ENCODE measurements at regions not wholly inside any gene's neighbourhood (a gene's known extent, or its start where the extent isn't known, plus 50 kb on each side); places are given as distances from the start of the nearest gene placed in this dataset.

GRCh38 chr9:90020276-90020871, 415.6 kb downstream of the GADD45G start (continued):
- no peak for TF ChIP-seq ZNF462 (CRISPR knock-in tag; IDR thresholded peaks at IDR 0.05)
- no peak for TF ChIP-seq EZH2 (IDR thresholded peaks at IDR 0.05; ENCODE audit: low read depth, unreplicated experiment)
- no peak for TF ChIP-seq CREB1 (CRISPR knock-in tag; IDR thresholded peaks at IDR 0.05; ENCODE audit: low read depth)

- H3K9me2 ChIP-seq (ENCODE audit: insufficient read depth): peaks cover 21% of the 10 kb centered on the region; the same call in 1 of the 2 replicates
- no peak overlapping the region for H3K4me3 ChIP-seq
- no peaks in the 10 kb centered on the region for H3K79me2 ChIP-seq (replicated peaks; ENCODE audit: insufficient read depth)
- ATAC-seq: no peak
- no peaks in the 10 kb centered on the region for H3K36me3 Mint-ChIP-seq (ENCODE audit: low read depth)
- H3K4me3 Mint-ChIP-seq: no peak overlapping the region
- H3K27ac Mint-ChIP-seq: no peak overlapping the region
- no peaks in the 10 kb centered on the region for H3K27me3 ChIP-seq (ENCODE audit: insufficient read depth)
- no peaks in the 10 kb centered on the region for H3F3A ChIP-seq (replicated peaks; ENCODE audit: low read depth)
- H4K20me1 ChIP-seq (replicated peaks; ENCODE audit: insufficient read depth): no peaks in the 10 kb centered on the region
- no peak overlapping the region for H2AFZ ChIP-seq
- peaks cover 14% of the 10 kb centered on the region for H3K4me1 ChIP-seq (ENCODE audit: insufficient read depth)
- no peak overlapping the region for H3K4me2 ChIP-seq
- DNase-seq (ENCODE audit: low spot score): no peak
- no peak overlapping the region for H3K27ac ChIP-seq (ENCODE audit: low read depth)
- H3K4me1 Mint-ChIP-seq: peaks cover 9% of the 10 kb centered on the region
- no peaks in the 10 kb centered on the region for H3K36me3 ChIP-seq (ENCODE audit: insufficient read depth)
- no peaks in the 10 kb centered on the region for H3K9me3 Mint-ChIP-seq
- peaks cover 4% of the 10 kb centered on the region for H3K27me3 Mint-ChIP-seq (ENCODE audit: insufficient read depth, low read depth, poor library complexity)
- TF ChIP-seq NANOG (IDR thresholded peaks at IDR 0.05; ENCODE audit: borderline replicate concordance) (no peak), ZNF114 (CRISPR knock-in tag; IDR thresholded peaks at IDR 0.05) (no peak), POLR2AphosphoS5 (IDR thresholded peaks at IDR 0.05; ENCODE audit: low read depth) (no peak), STAT1 (IDR thresholded peaks at IDR 0.05; ENCODE audit: unreplicated experiment) (no peak), CREB1 (CRISPR knock-in tag; IDR thresholded peaks at IDR 0.05; ENCODE audit: low read depth) (no peak), ZNF462 (CRISPR knock-in tag; IDR thresholded peaks at IDR 0.05) (no peak), EZH2phosphoT487 (IDR thresholded peaks at IDR 0.05; ENCODE audit: unreplicated experiment) (no peak), EZH2 (IDR thresholded peaks at IDR 0.05; ENCODE audit: low read depth, unreplicated experiment) (no peak)
Observed at GRCh38 chr9:90021216-90021906, 416.5 kb downstream of the GADD45G start.

Data from GM23338 (cell line).